HCT116 (cell line): ENCODE measurements at regions not wholly inside any gene's neighbourhood (a gene's known extent, or its start where the extent isn't known, plus 50 kb on each side); places are given as distances from the start of the nearest gene placed in this dataset.

ENCODE experiments used
- ATAC-seq: fragments of 200-7000 bp; cut with Tn5 transposase; 2 replicates; pipeline ENCODE4 v1.9.1; 2020; ENCODE audit warnings: mild to moderate bottlenecking, moderate library complexity
- BruUV-seq: library from RNA; stranded (reverse); fragments of 400-500 nt; replicated peaks from 2 replicates; lab custom pipeline; 2021; lab: Mats Ljungman, UMichigan
- CTCF ChIA-PET: fragments of 300-600 bp; sonication (Branson Sonifier 250); formaldehyde crosslinking; loops from one replicate; lab custom pipeline; 2021; ENCODE audit warnings: antibody characterized with exemption; lab: Charles Lee
- POLR2A ChIA-PET: fragments of 300-600, 350-600 bp; sonication (Branson Sonifier 250); formaldehyde crosslinking; loops from one replicate; lab custom pipeline; 2021; ENCODE audit warnings: antibody characterized with exemption; lab: Charles Lee
- RAD21 ChIA-PET, 2 experiments: fragments of 300-600 bp; sonication (Branson Sonifier 250); formaldehyde crosslinking; loops; one replicate each; lab custom pipeline; 2023; ENCODE audit warnings: low total read pairs in 2 of 2; ENCODE audit not compliant: uncharacterized antibody in 2 of 2, unreplicated experiment in 2 of 2, low non-redundant PET in 1 of 2; lab: Charles Lee
- DNase-seq: peaks from one replicate; pipeline ENCODE4 v3.0.0-alpha.2; 2010; ENCODE audit warnings: low read depth, low spot score
- H2AFZ ChIP-seq: fragments of 200-600 bp; shearing (Covaris generic), sonication (generic); 2 replicates; pipeline ENCODE4 v1.6.1; 2017; ENCODE audit warnings: low read depth, mixed run types, mixed read lengths, antibody characterized with exemption, low read length; ENCODE audit not compliant: poor library complexity, severe bottlenecking
- H3K27ac ChIP-seq: 2 replicates; pipeline ENCODE4 v1.5.1; 2012; ENCODE audit warnings: low read depth, low read length
- H3K27me3 ChIP-seq: fragments of 200-600 bp; sonication (generic); 2 replicates; pipeline ENCODE4 v1.6.1; 2016; ENCODE audit warnings: mixed run types, low read length, mixed read lengths; ENCODE audit not compliant: insufficient read depth
- H3K36me3 ChIP-seq, 2 experiments: fragments of 200-500 bp in 1 of 2; fragments of 200-600 bp in 1 of 2; sonication (Bioruptor generic) in 1 of 2; sonication (generic) in 1 of 2; 2 replicates each; pipeline versions ENCODE4 v1.5.1 to v1.6.1; 2014 to 2016; ENCODE audit warnings: low read length in 2 of 2, inconsistent platforms in 1 of 2, mixed read lengths in 1 of 2, mixed run types in 1 of 2; ENCODE audit not compliant: insufficient read depth in 2 of 2, control insufficient read depth in 1 of 2
- H3K4me1 ChIP-seq, 2 experiments: fragments of 200-600 bp in 1 of 2; sonication (generic) in 1 of 2; 2 replicates each; pipeline versions ENCODE4 v1.5.1 to v1.6.1; 2012 to 2017; ENCODE audit warnings: low read length in 2 of 2, inconsistent platforms in 1 of 2, mild to moderate bottlenecking in 1 of 2, mixed read lengths in 1 of 2, mixed run types in 1 of 2, moderate library complexity in 1 of 2; ENCODE audit not compliant: insufficient read depth in 2 of 2, control insufficient read depth in 1 of 2
- H3K4me2 ChIP-seq: fragments of 200-600 bp; sonication (generic); 2 replicates; pipeline ENCODE4 v1.6.1; 2017; ENCODE audit warnings: mixed run types, low read length, mixed read lengths
- H3K4me3 ChIP-seq, 2 experiments: fragments of 200-600 bp in 1 of 2; sonication (generic) in 1 of 2; replicated peaks in 1 of 2; 2 replicates each; pipeline ENCODE4 v1.5.1; 2011 to 2016; ENCODE audit warnings: low read length in 2 of 2, control low read depth in 1 of 2, low read depth in 1 of 2, mild to moderate bottlenecking in 1 of 2, mixed read lengths in 1 of 2, mixed run types in 1 of 2
- H3K79me2 ChIP-seq: fragments of 200-600 bp; sonication (generic); 2 replicates; pipeline ENCODE4 v1.6.1; 2017; ENCODE audit warnings: mild to moderate bottlenecking, mixed run types, low read length, moderate library complexity, mixed read lengths; ENCODE audit not compliant: insufficient read depth
- H3K9ac ChIP-seq: fragments of 200-600 bp; sonication (generic); 2 replicates; pipeline ENCODE4 v1.6.1; 2016; ENCODE audit warnings: low read length, mixed read lengths
- H3K9me2 ChIP-seq: fragments of 200-600 bp; sonication (generic), shearing (Covaris generic); 2 replicates; pipeline ENCODE4 v1.6.1; 2017; ENCODE audit warnings: mixed run types, mild to moderate bottlenecking, moderate library complexity; ENCODE audit not compliant: insufficient read depth
- H3K9me3 ChIP-seq, 2 experiments: fragments of 200-500 bp in 1 of 2; fragments of 200-600 bp in 1 of 2; sonication (Bioruptor generic) in 1 of 2; sonication (generic) in 1 of 2; 2 replicates each; pipeline ENCODE4 v1.6.1; 2014 to 2017; ENCODE audit warnings: low read length in 2 of 2, mixed read lengths in 2 of 2, inconsistent platforms in 1 of 2, low read depth in 1 of 2, mild to moderate bottlenecking in 1 of 2, mixed run types in 1 of 2, moderate library complexity in 1 of 2; ENCODE audit not compliant: control insufficient read depth in 1 of 2, insufficient read depth in 1 of 2
- H4K20me1 ChIP-seq: fragments of 200-600 bp; sonication (generic), shearing (Covaris generic); 2 replicates; pipeline ENCODE4 v1.6.1; 2017; ENCODE audit warnings: mixed run types, mild to moderate bottlenecking, moderate library complexity; ENCODE audit not compliant: insufficient read depth
- CEBPB ChIP-seq: IDR thresholded peaks from 2 replicates; pipeline ENCODE4 v1.6.1; 2012; ENCODE audit warnings: low read depth
- EGR1 ChIP-seq: IDR thresholded peaks from 2 replicates; pipeline ENCODE4 v1.6.1; 2012; ENCODE audit warnings: low read depth
- ELF1 ChIP-seq: IDR thresholded peaks from 2 replicates; pipeline ENCODE4 v1.6.1; 2012; ENCODE audit warnings: low read depth, borderline replicate concordance
- EZH2 ChIP-seq: fragments of 200-600 bp; sonication (generic); IDR thresholded peaks from 2 replicates; pipeline ENCODE4 v1.6.1; 2017; ENCODE audit warnings: antibody characterized with exemption, mixed run types
- FOSL1 ChIP-seq: IDR thresholded peaks from 2 replicates; pipeline ENCODE4 v1.6.1; 2012; ENCODE audit warnings: low read depth
- POLR2A ChIP-seq: IDR thresholded peaks from 2 replicates; pipeline ENCODE4 v1.7.0; 2011; ENCODE audit warnings: borderline replicate concordance; ENCODE audit not compliant: insufficient read depth, insufficient read length; ENCODE audit errors: extremely low read depth
- POLR2AphosphoS5 ChIP-seq: IDR thresholded peaks from 2 replicates; pipeline ENCODE4 v1.6.1; 2011; ENCODE audit warnings: mild to moderate bottlenecking, low read depth, low read length, moderate library complexity
- RAD21 ChIP-seq: IDR thresholded peaks from 2 replicates; pipeline ENCODE4 v1.6.1; 2012; ENCODE audit warnings: low read depth, mild to moderate bottlenecking
- SIN3A ChIP-seq: IDR thresholded peaks from 2 replicates; pipeline ENCODE4 v1.6.1; 2012; ENCODE audit warnings: low read depth
- SP1 ChIP-seq: IDR thresholded peaks from 2 replicates; pipeline ENCODE4 v1.6.1; 2012; ENCODE audit warnings: low read depth
- SRF ChIP-seq: IDR thresholded peaks from 2 replicates; pipeline ENCODE4 v1.6.1; 2012; ENCODE audit warnings: low read depth
- YY1 ChIP-seq: IDR thresholded peaks from 2 replicates; pipeline ENCODE4 v1.6.1; 2011; ENCODE audit warnings: low read length, low read depth, moderate library complexity, mild to moderate bottlenecking; ENCODE audit not compliant: insufficient replicate concordance; ENCODE audit errors: extremely low read depth
- ZFX ChIP-seq: fragments of 450-650 bp; IDR thresholded peaks from 2 replicates; pipeline ENCODE4 v1.6.1; 2017
- ZNF274 ChIP-seq: fragments of 200-500 bp; sonication (Bioruptor generic); IDR thresholded peaks from 2 replicates; pipeline ENCODE4 v1.6.1; 2014; ENCODE audit warnings: mild to moderate bottlenecking, low read depth, low read length, inconsistent platforms
- intact Hi-C: fragments of 100-400 bp; cut with micrococcal nuclease; formaldehyde crosslinking; loops from 2 replicates; pipeline ENCODE4 v1.10.0; 2022
- TF ChIP-seq, protein P1 (sequence below), 3 experiments: fragments of 200-600 bp in 1 of 3; sonication (generic) in 1 of 3; IDR thresholded peaks in 2 of 3; conservative IDR thresholded peaks in 1 of 3; 2 replicates each; pipeline ENCODE4 v1.5.1; 2012 to 2017; ENCODE audit warnings: low read depth in 2 of 3, low read length in 2 of 3, antibody characterized with exemption in 1 of 3, borderline replicate concordance in 1 of 3, control low read depth in 1 of 3, mild to moderate bottlenecking in 1 of 3, mixed read lengths in 1 of 3, mixed run types in 1 of 3, moderate library complexity in 1 of 3; ENCODE audit not compliant: insufficient read depth in 1 of 3
- TF ChIP-seq, protein P2 (sequence below): IDR thresholded peaks from 2 replicates; pipeline ENCODE4 v1.6.1; 2012

DNA sequence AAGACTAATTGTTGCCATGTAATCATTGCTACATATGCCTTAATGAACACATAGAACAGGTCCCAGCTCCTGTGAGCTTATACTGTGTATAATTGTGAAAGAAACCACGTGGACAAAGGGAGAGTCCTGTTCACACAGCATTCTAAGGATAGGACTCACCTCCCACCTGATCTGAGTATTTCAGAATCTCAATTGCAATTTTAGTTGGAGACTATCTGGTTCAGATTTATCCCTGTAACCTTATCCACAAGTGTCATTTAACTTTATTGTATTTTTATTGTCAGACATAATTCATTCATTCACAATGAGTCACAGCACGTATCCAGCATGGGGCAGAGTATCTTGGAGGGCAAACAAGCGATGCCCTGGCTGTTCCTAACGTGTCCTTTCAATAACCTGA lies 448.3 kb downstream of the NTRK2 start (continued):
- TF ChIP-seq SIN3A (no peak), ELF1 (no peak), POLR2A (no peak), SRF (no peak), POLR2AphosphoS5 (no peak), EZH2 (no peak), YY1 (no peak), ZNF274 (no peak), FOSL1 (no peak), CEBPB (no peak), ZFX (no peak)

DNA sequence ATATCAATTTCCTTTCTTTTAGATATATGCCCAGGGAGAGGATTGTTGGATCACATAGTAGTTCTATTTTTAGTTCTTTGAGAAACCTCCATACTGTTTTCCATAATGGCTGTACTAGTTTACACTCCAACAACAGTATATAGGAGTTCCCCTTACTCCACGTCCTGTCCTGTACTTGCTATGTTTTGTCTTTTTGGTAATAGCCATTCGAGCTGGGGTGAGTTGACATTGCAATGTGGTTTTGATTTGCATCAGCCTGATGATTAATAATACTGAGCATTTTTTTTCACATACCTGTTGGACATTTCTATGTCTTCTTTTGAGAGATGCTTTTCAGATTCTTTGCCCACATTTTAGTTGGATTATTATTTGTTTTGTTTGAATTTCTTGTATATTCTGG lies 445.9 kb downstream of the NTRK2 start:
- intact Hi-C loops: loop anchor here (10.0 kb wide), 1 partner anchor 139 kb away; no protein-coding TSS in a partner anchor
- Histone ChIP-seq H3K4me2 (no peak overlapping the region), H3K79me2 (no peaks in the 10 kb centered on the region), H2AFZ (no peak overlapping the region), H3K9me2 (no peaks in the 10 kb centered on the region), H3K4me1 (no peaks in the 10 kb centered on the region), H3K27me3 (peaks cover 18% of the 10 kb centered on the region; the same call in 1 of the 2 replicates), H3K9ac (no peak overlapping the region), H3K9me3 (no peaks in the 10 kb centered on the region), H3K36me3 (no peaks in the 10 kb centered on the region), H3K4me3 (no peak overlapping the region), H3K27ac (no peak overlapping the region), H4K20me1 (no peaks in the 10 kb centered on the region)
- ChIA-PET CTCF (no interaction called here), POLR2A (no interaction called here), RAD21 (no interaction called here)
- ATAC-seq (no peak), DNase-seq (no peak)
- TF ChIP-seq EGR1: no peak
- TF ChIP-seq ELF1: no peak
- no peak for TF ChIP-seq SP1
- TF ChIP-seq SRF: no peak
- no peak for TF ChIP-seq RAD21
- TF ChIP-seq, protein P1, sequence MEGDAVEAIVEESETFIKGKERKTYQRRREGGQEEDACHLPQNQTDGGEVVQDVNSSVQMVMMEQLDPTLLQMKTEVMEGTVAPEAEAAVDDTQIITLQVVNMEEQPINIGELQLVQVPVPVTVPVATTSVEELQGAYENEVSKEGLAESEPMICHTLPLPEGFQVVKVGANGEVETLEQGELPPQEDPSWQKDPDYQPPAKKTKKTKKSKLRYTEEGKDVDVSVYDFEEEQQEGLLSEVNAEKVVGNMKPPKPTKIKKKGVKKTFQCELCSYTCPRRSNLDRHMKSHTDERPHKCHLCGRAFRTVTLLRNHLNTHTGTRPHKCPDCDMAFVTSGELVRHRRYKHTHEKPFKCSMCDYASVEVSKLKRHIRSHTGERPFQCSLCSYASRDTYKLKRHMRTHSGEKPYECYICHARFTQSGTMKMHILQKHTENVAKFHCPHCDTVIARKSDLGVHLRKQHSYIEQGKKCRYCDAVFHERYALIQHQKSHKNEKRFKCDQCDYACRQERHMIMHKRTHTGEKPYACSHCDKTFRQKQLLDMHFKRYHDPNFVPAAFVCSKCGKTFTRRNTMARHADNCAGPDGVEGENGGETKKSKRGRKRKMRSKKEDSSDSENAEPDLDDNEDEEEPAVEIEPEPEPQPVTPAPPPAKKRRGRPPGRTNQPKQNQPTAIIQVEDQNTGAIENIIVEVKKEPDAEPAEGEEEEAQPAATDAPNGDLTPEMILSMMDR (IDR thresholded peaks at IDR 0.05 in 2 of 3, conservative IDR thresholded peaks at IDR 0.05 in 1 of 3; ENCODE audit: borderline replicate concordance in 1 of 3, insufficient read depth in 1 of 3, low read depth in 2 of 3, low read length in 2 of 3): no peak
- no peak for TF ChIP-seq FOSL1
- TF ChIP-seq YY1: no peak
- no peak for TF ChIP-seq POLR2AphosphoS5
- TF ChIP-seq, protein P2, sequence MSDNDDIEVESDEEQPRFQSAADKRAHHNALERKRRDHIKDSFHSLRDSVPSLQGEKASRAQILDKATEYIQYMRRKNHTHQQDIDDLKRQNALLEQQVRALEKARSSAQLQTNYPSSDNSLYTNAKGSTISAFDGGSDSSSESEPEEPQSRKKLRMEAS: no peak
- no peak for TF ChIP-seq ZFX
- BruUV-seq: no TSS peak
